IMR-90 (cell line): ENCODE measurements at regions not wholly inside any gene's neighbourhood (a gene's known extent, or its start where the extent isn't known, plus 50 kb on each side); places are given as distances from the start of the nearest gene placed in this dataset.

Experiments
- ATAC-seq: fragments of 200-7000 bp; cut with Tn5 transposase; 2 replicates; pipeline ENCODE4 v1.9.1; 2020; ENCODE audit warnings: low read depth, mild to moderate bottlenecking, moderate library complexity
- BruUV-seq: library from RNA; stranded (reverse); fragments of 400-500 nt; replicated peaks from 2 replicates; lab custom pipeline; 2021; lab: Mats Ljungman, UMichigan
- CTCF ChIA-PET: fragments of 300-600 bp; formaldehyde crosslinking; extraction: SDS; loops from one replicate; lab custom pipeline; 2021; ENCODE audit warnings: antibody characterized with exemption; lab: Yijun Ruan, JAX
- POLR2A ChIA-PET: fragments of 300-600 bp; sonication (Branson Sonifier 250); formaldehyde crosslinking; loops from one replicate; lab custom pipeline; 2022; ENCODE audit warnings: antibody characterized with exemption; ENCODE audit not compliant: unreplicated experiment; lab: Charles Lee
- DNase-seq: peaks from one replicate; pipeline ENCODE4 v3.0.0; 2013
- H2AFZ ChIP-seq: replicated peaks from 2 replicates; pipeline ENCODE3; 2013; ENCODE audit warnings: low read length, mild to moderate bottlenecking; ENCODE audit not compliant: poor library complexity
- H2AK5ac ChIP-seq: 2 replicates; pipeline ENCODE4 v1.6.1; 2013; ENCODE audit warnings: low read depth, low read length, inconsistent platforms
- H2AK9ac ChIP-seq: replicated peaks from 2 replicates; pipeline ENCODE3; 2013; ENCODE audit warnings: mild to moderate bottlenecking, low read depth, low read length, moderate library complexity; ENCODE audit not compliant: poor library complexity
- H2BK120ac ChIP-seq: 2 replicates; pipeline ENCODE4 v1.6.1; 2013; ENCODE audit warnings: low read depth, low read length, inconsistent platforms
- H2BK15ac ChIP-seq: 3 replicates; pipeline ENCODE4 v1.6.1; 2013; ENCODE audit warnings: low read depth, low read length, inconsistent platforms
- H2BK20ac ChIP-seq: 2 replicates; pipeline ENCODE4 v1.6.1; 2013; ENCODE audit warnings: low read depth, mild to moderate bottlenecking, inconsistent platforms, low read length, moderate library complexity
- H2BK5ac ChIP-seq: 2 replicates; pipeline ENCODE4 v1.6.1; 2013; ENCODE audit warnings: mild to moderate bottlenecking, low read depth, low read length, inconsistent platforms; ENCODE audit not compliant: poor library complexity, severe bottlenecking
- H3K14ac ChIP-seq: replicated peaks from 2 replicates; pipeline ENCODE4 v1.6.1; 2013; ENCODE audit warnings: low read depth, low read length, inconsistent platforms
- H3K18ac ChIP-seq: 2 replicates; pipeline ENCODE4 v1.6.1; 2013; ENCODE audit warnings: low read depth, low read length, control low read depth
- H3K23ac ChIP-seq: 2 replicates; pipeline ENCODE4 v1.6.1; 2013; ENCODE audit warnings: low read depth, low read length, inconsistent platforms
- H3K27ac ChIP-seq: 2 replicates; pipeline ENCODE4 v1.5.1; 2013; ENCODE audit warnings: mild to moderate bottlenecking, control low read depth, low read length; ENCODE audit not compliant: insufficient read depth
- H3K27me3 ChIP-seq: 2 replicates; pipeline ENCODE4 v1.6.1; 2013; ENCODE audit warnings: low read length; ENCODE audit not compliant: control insufficient read depth, insufficient read depth
- H3K36me3 ChIP-seq: 2 replicates; pipeline ENCODE4 v1.6.1; 2013; ENCODE audit warnings: low read length, mixed read lengths; ENCODE audit not compliant: control insufficient read depth, insufficient read depth
- H3K4ac ChIP-seq: 2 replicates; pipeline ENCODE4 v1.6.1; 2013; ENCODE audit warnings: low read depth, low read length, inconsistent platforms
- H3K4me1 ChIP-seq: 2 replicates; pipeline ENCODE4 v1.6.1; 2013; ENCODE audit warnings: low read length, mixed read lengths; ENCODE audit not compliant: control insufficient read depth, insufficient read depth
- H3K4me2 ChIP-seq: 2 replicates; pipeline ENCODE4 v1.6.1; 2013; ENCODE audit warnings: low read depth, mild to moderate bottlenecking, control low read depth, low read length, moderate library complexity
- H3K4me3 ChIP-seq: 2 replicates; pipeline ENCODE4 v1.5.1; 2013; ENCODE audit warnings: low read depth, mild to moderate bottlenecking, control low read depth, low read length, moderate library complexity; ENCODE audit not compliant: insufficient read depth
- H3K56ac ChIP-seq: 2 replicates; pipeline ENCODE4 v1.6.1; 2013; ENCODE audit warnings: low read length, inconsistent platforms; ENCODE audit not compliant: insufficient read depth; ENCODE audit errors: extremely low read depth
- H3K79me1 ChIP-seq, 2 experiments: 2 replicates each; pipeline ENCODE4 v1.6.1; 2013; ENCODE audit warnings: low read length in 2 of 2, inconsistent platforms in 1 of 2, low read depth in 1 of 2
- H3K9ac ChIP-seq: 2 replicates; pipeline ENCODE4 v1.6.1; 2013; ENCODE audit warnings: low read depth, low read length, control low read depth
- H3K9me1 ChIP-seq: 2 replicates; pipeline ENCODE4 v1.6.1; 2013; ENCODE audit warnings: low read length, inconsistent platforms; ENCODE audit not compliant: insufficient read depth
- H3K9me3 ChIP-seq: 2 replicates; pipeline ENCODE4 v1.6.1; 2013; ENCODE audit warnings: low read length; ENCODE audit not compliant: control insufficient read depth, insufficient read depth
- H4K20me1 ChIP-seq: 2 replicates; pipeline ENCODE4 v1.6.1; 2013; ENCODE audit warnings: low read length, inconsistent platforms; ENCODE audit not compliant: insufficient read depth
- H4K5ac ChIP-seq: 2 replicates; pipeline ENCODE4 v1.6.1; 2013; ENCODE audit warnings: mild to moderate bottlenecking, low read depth, low read length, control low read depth
- H4K8ac ChIP-seq, 2 experiments: 2 replicates each; pipeline ENCODE4 v1.6.1; 2013; ENCODE audit warnings: low read depth in 2 of 2, low read length in 2 of 2, control low read depth in 1 of 2, inconsistent platforms in 1 of 2
- H4K91ac ChIP-seq: 2 replicates; pipeline ENCODE4 v1.6.1; 2013; ENCODE audit warnings: low read depth, low read length, inconsistent platforms; ENCODE audit not compliant: insufficient read depth
- BHLHE40 ChIP-seq: fragments of 150-350 bp; IDR thresholded peaks from 2 replicates; pipeline ENCODE4 v1.6.1; 2016; ENCODE audit warnings: mild to moderate bottlenecking, low read depth, low read length
- CHD1 ChIP-seq: IDR thresholded peaks from 2 replicates; pipeline ENCODE4 v1.6.1; 2012; ENCODE audit warnings: low read depth, low read length, improper control_type of control experiment
- NFE2L2 ChIP-seq: fragments of 150-350 bp; IDR thresholded peaks from 2 replicates; pipeline ENCODE4 v1.6.1; 2016; ENCODE audit warnings: low read depth, mild to moderate bottlenecking, low read length
- RAD21 ChIP-seq: IDR thresholded peaks from 2 replicates; pipeline ENCODE4 v1.6.1; 2012; ENCODE audit warnings: low read length, improper control_type of control experiment
- WGBS, 2 experiments: methylation state at CpG; one replicate each; pipeline versions ENCODE4 v1.1.5 to v1.1.7; 2013; ENCODE audit warnings: missing lambda C conversion rate in 2 of 2; ENCODE audit not compliant: insufficient read length in 1 of 2; ENCODE audit errors: extremely low coverage in 2 of 2; 5-methylcytosine and 5-hydroxymethylcytosine counted together
- dilution Hi-C: fragments of 300-500 bp; cut with HindIII; formaldehyde crosslinking; loops from one replicate; pipeline ENCODE4 v1.14.3; 2018; ENCODE audit warnings: low sequenced_read_pairs; ENCODE audit not compliant: unreplicated experiment
- in situ Hi-C: fragments of 300-500 bp; cut with MboI; formaldehyde crosslinking; loops from 3 replicates; pipeline ENCODE4 v1.14.3; 2019; ENCODE audit warnings: low sequenced_read_pairs, inconsistent platforms, mixed read lengths
- intact Hi-C: fragments of 100-400 bp; cut with micrococcal nuclease; formaldehyde crosslinking; loops from 2 replicates; pipeline ENCODE4 v1.10.0; 2022

- Histone ChIP-seq H3K4ac (no peak overlapping the region), H2BK5ac (no peak overlapping the region), H3K18ac (no peak overlapping the region), H3K27me3 (no peaks in the 10 kb centered on the region), H3K27ac (no peak overlapping the region), H2BK15ac (no peak overlapping the region), H3K4me1 (no peaks in the 10 kb centered on the region), H2AK5ac (no peak overlapping the region), H3K36me3 (no peaks in the 10 kb centered on the region), H3K14ac (no peak overlapping the region), H2BK20ac (no peak overlapping the region), H3K56ac (no peak overlapping the region), H3K4me2 (no peak overlapping the region), H3K4me3 (no peak overlapping the region), H3K9ac (no peak overlapping the region), H4K20me1 (no peaks in the 10 kb centered on the region), H3K9me1 (no peaks in the 10 kb centered on the region), H2AFZ (no peak overlapping the region), H2BK120ac (no peak overlapping the region), H4K91ac (no peak overlapping the region), H4K8ac (no peak overlapping the region), H3K9me3 (peaks cover 3% of the 10 kb centered on the region; the same call in 1 of the 2 replicates), H4K5ac (no peak overlapping the region), H2AK9ac (no peak overlapping the region), H3K79me1 (no peaks in the 10 kb centered on the region), H3K23ac (no peak overlapping the region)
- ChIA-PET CTCF (no interaction called here), POLR2A (no interaction called here)
- no peak for ATAC-seq
- in situ Hi-C loops, result no loop called here
- dilution Hi-C loops, result no loop called here
- TF ChIP-seq CHD1, result no peak
- TF ChIP-seq NFE2L2, result no peak
- no peak for TF ChIP-seq BHLHE40
- TF ChIP-seq RAD21, result no peak
- BruUV-seq, result no TSS peak
- intact Hi-C loops, result no loop called here
- 0% methylated on average over 1 of the region's 4 CpGs; no CpG with 5 or more reads in 1 of the 2 experiments for WGBS, 2 experiments
- no peak for DNase-seq
Measured at GRCh38 chr13:102956449-102956848, 109.8 kb downstream of the SLC10A2 start.
